ENCODE measurements at regions not wholly inside any gene's neighbourhood (a gene's known extent, or its start where the extent isn't known, plus 50 kb on each side); places are given as distances from the start of the nearest gene placed in this dataset.
"Not testable (repeated sequence)": the region's sequence is repeated elsewhere in the genome, so short reads cannot be mapped to it uniquely, and the experiment has no call there.

- DNase-seq (ENCODE audit: low read depth), result no peak
- no peak overlapping the region for H3K4me3 ChIP-seq (ENCODE audit: control insufficient read depth, low read depth, low read length)
- TF ChIP-seq CTCF (conservative IDR thresholded peaks at IDR 0.05; ENCODE audit: control insufficient read depth, insufficient read depth, low read depth, low read length), result no peak
These were observed 104.1 kb upstream of the ITPRID2 start for GRCh38 chr2:181787310-181788048.

GRCh38 chr2:181788897-181789555, 102.5 kb upstream of the ITPRID2 start:
- TF ChIP-seq CTCF (conservative IDR thresholded peaks at IDR 0.05; ENCODE audit: control insufficient read depth, insufficient read depth, low read depth, low read length), result no peak
- no peak overlapping the region for H3K4me3 ChIP-seq (ENCODE audit: control insufficient read depth, low read depth, low read length)
- DNase-seq (ENCODE audit: low read depth), result no peak

GRCh38 chr2:181789827-181790448, 101.6 kb upstream of the ITPRID2 start:
- DNase-seq (ENCODE audit: low read depth), result no peak
- H3K4me3 ChIP-seq (ENCODE audit: control insufficient read depth, low read depth, low read length), result no peak overlapping the region
- no peak for TF ChIP-seq CTCF (conservative IDR thresholded peaks at IDR 0.05; ENCODE audit: control insufficient read depth, insufficient read depth, low read depth, low read length)

GRCh38 chr2:181790716-181791649, 100.5 kb upstream of the ITPRID2 start:
- peak; percentile 99 for DNase-seq (ENCODE audit: low read depth)
- TF ChIP-seq CTCF (conservative IDR thresholded peaks at IDR 0.05; ENCODE audit: control insufficient read depth, insufficient read depth, low read depth, low read length), result no peak
- no peak overlapping the region for H3K4me3 ChIP-seq (ENCODE audit: control insufficient read depth, low read depth, low read length)

- no peak overlapping the region for H3K4me3 ChIP-seq (ENCODE audit: control insufficient read depth, low read depth, low read length)
- TF ChIP-seq CTCF (conservative IDR thresholded peaks at IDR 0.05; ENCODE audit: control insufficient read depth, insufficient read depth, low read depth, low read length), result no peak
- DNase-seq (ENCODE audit: low read depth), result no peak
These were observed 98.6 kb upstream of the ITPRID2 start for GRCh38 chr2:181792906-181793305.

GRCh38 chr2:181798022-181798421, 93.5 kb upstream of the ITPRID2 start:
- TF ChIP-seq CTCF (conservative IDR thresholded peaks at IDR 0.05; ENCODE audit: control insufficient read depth, insufficient read depth, low read depth, low read length), result no peak
- no peak for DNase-seq (ENCODE audit: low read depth)
- H3K4me3 ChIP-seq (ENCODE audit: control insufficient read depth, low read depth, low read length), result no peak overlapping the region

- DNase-seq (ENCODE audit: low read depth); H3K4me3 ChIP-seq (ENCODE audit: control insufficient read depth, low read depth, low read length): not testable (repeated sequence)
These were observed 89.2 kb upstream of the ITPRID2 start for GRCh38 chr2:181802300-181802699.

- not testable (repeated sequence) for DNase-seq (ENCODE audit: low read depth); H3K4me3 ChIP-seq (ENCODE audit: control insufficient read depth, low read depth, low read length)
These were observed 87.4 kb upstream of the ITPRID2 start for GRCh38 chr2:181803903-181804799.
